GM12878 (cell line): ENCODE measurements at regions not wholly inside any gene's neighbourhood (a gene's known extent, or its start where the extent isn't known, plus 50 kb on each side); places are given as distances from the start of the nearest gene placed in this dataset.

Experiments used
- CHD1 ChIP-seq: IDR thresholded peaks from 2 replicates; pipeline ENCODE4 v1.6.1; 2012; ENCODE audit warnings: low read depth, low read length, improper control_type of control experiment
- CHD2 ChIP-seq: IDR thresholded peaks from 2 replicates; pipeline ENCODE4 v1.6.1; 2011; ENCODE audit warnings: low read depth, low read length, improper control_type of control experiment, borderline replicate concordance
- CTCF ChIP-seq, 3 experiments: IDR thresholded peaks in 2 of 3; conservative IDR thresholded peaks in 1 of 3; 2 replicates each; pipeline ENCODE4 v1.5.1; 2011; ENCODE audit warnings: low read depth in 3 of 3, low read length in 3 of 3, mild to moderate bottlenecking in 3 of 3, control low read depth in 2 of 3, moderate library complexity in 2 of 3, inconsistent platforms in 1 of 3, mixed read lengths in 1 of 3; ENCODE audit not compliant: control insufficient read depth in 2 of 3, insufficient read depth in 1 of 3; ENCODE audit errors: extremely low read depth in 1 of 3
- DPF2 ChIP-seq: fragments of 450-650 bp; IDR thresholded peaks from 2 replicates; pipeline ENCODE4 v1.6.1; 2017; ENCODE audit warnings: mild to moderate bottlenecking
- EGR1 ChIP-seq, 2 experiments: IDR thresholded peaks; 1 replicate in 1 of 2; 2 replicates in 1 of 2; pipeline ENCODE4 v1.6.1; 2011 to 2012; ENCODE audit warnings: low read depth in 2 of 2, low read length in 2 of 2, borderline replicate concordance in 1 of 2, mild to moderate bottlenecking in 1 of 2, moderate library complexity in 1 of 2
- EZH2 ChIP-seq: IDR thresholded peaks from 2 replicates; pipeline ENCODE4 v1.6.1; 2012; ENCODE audit warnings: low read depth, mild to moderate bottlenecking, control low read depth, inconsistent platforms, low read length, borderline replicate concordance; ENCODE audit not compliant: control insufficient read depth
- NR2C2 ChIP-seq: IDR thresholded peaks from 2 replicates; pipeline ENCODE4 v1.6.1; 2011; ENCODE audit warnings: borderline replicate concordance, low read depth; ENCODE audit not compliant: control insufficient read depth, insufficient read length
- POLR2AphosphoS5 ChIP-seq: IDR thresholded peaks from 2 replicates; pipeline ENCODE4 v1.6.1; 2011; ENCODE audit warnings: mild to moderate bottlenecking, low read length, inconsistent platforms
- PRDM15 ChIP-seq: fragments of 450-650 bp; formaldehyde crosslinking; IDR thresholded peaks from 2 replicates; pipeline ENCODE4 v1.4.0; 2020; ENCODE audit warnings: mild to moderate bottlenecking, moderate library complexity
- ZBTB11 ChIP-seq: fragments of 450-650 bp; formaldehyde crosslinking; IDR thresholded peaks from 2 replicates; pipeline ENCODE4 v1.5.0; 2022; ENCODE audit warnings: mild to moderate bottlenecking, missing genetic modification characterization

GRCh38 chr15:50824514-50824913 is 59.0 kb upstream of the SPPL2A start:
- TF ChIP-seq CHD2 (no peak), EGR1 (IDR thresholded peaks at IDR 0.05; ENCODE audit: borderline replicate concordance in 1 of 2, low read depth in 2 of 2, low read length in 2 of 2) (no peak), NR2C2 (no peak), CHD1 (no peak), CTCF (IDR thresholded peaks at IDR 0.05 in 2 of 3, conservative IDR thresholded peaks at IDR 0.05 in 1 of 3; ENCODE audit: control insufficient read depth in 2 of 3, extremely low read depth in 1 of 3, insufficient read depth in 1 of 3, low read depth in 3 of 3, low read length in 3 of 3) (no peak), EZH2 (no peak), DPF2 (no peak), PRDM15 (CRISPR knock-in tag) (no peak), POLR2AphosphoS5 (no peak), ZBTB11 (CRISPR knock-in tag) (no peak)
